ENCODE measurements at regions not wholly inside any gene's neighbourhood (a gene's known extent, or its start where the extent isn't known, plus 50 kb on each side); places are given as distances from the start of the nearest gene placed in this dataset.
"Not testable (repeated sequence)": the region's sequence is repeated elsewhere in the genome, so short reads cannot be mapped to it uniquely, and the experiment has no call there.

GRCh38 chr9:22954964-22955363 lies 508.3 kb downstream of the DMRTA1 start:
- DNase-seq (no peak), ATAC-seq (ENCODE audit: low read depth in 2 of 2) (no peak)
- H3K27ac ChIP-seq (ENCODE audit: insufficient read depth, low read length, poor library complexity, severe bottlenecking), result no peak overlapping the region
- no peaks in the 10 kb centered on the region for H3K27me3 Mint-ChIP-seq
- no peaks in the 10 kb centered on the region for H3K27me3 ChIP-seq (ENCODE audit: control insufficient read depth, insufficient read depth, low read length)
- no peak overlapping the region for H3K4me3 Mint-ChIP-seq
- H3K36me3 Mint-ChIP-seq, result no peaks in the 10 kb centered on the region
- no peaks in the 10 kb centered on the region for H3K4me1 Mint-ChIP-seq
- no peaks in the 10 kb centered on the region for H3K4me1 ChIP-seq (ENCODE audit: control insufficient read depth, insufficient read depth, low read length, poor library complexity, severe bottlenecking)
- no peaks in the 10 kb centered on the region for H3K36me3 ChIP-seq (ENCODE audit: control insufficient read depth, insufficient read depth, low read length)
- peaks cover 0 to 17% (median 6%) of the 10 kb centered on the region in 7 donors for H3K9me3 Mint-ChIP-seq
- no peak overlapping the region for H3K4me3 ChIP-seq (ENCODE audit: low read depth, low read length)
- H3K27ac Mint-ChIP-seq, result no peak overlapping the region
- no peaks in the 10 kb centered on the region for H3K9me3 ChIP-seq (ENCODE audit: control insufficient read depth in 2 of 2, low read length in 2 of 2)

GRCh38 chr9:22969350-22969979 lies 522.8 kb downstream of the DMRTA1 start:
- Mint-ChIP-seq H3K36me3 (no peaks in the 10 kb centered on the region), H3K4me1 (no peaks in the 10 kb centered on the region), H3K27me3 (no peaks in the 10 kb centered on the region), H3K27ac (no peak overlapping the region), H3K9me3 (peaks cover 0 to 5% (median 0%) of the 10 kb centered on the region in 7 donors), H3K4me3 (no peak overlapping the region)
- H3K27ac ChIP-seq (ENCODE audit: insufficient read depth, low read length, poor library complexity, severe bottlenecking), result no peak overlapping the region
- no peaks in the 10 kb centered on the region for H3K4me1 ChIP-seq (ENCODE audit: control insufficient read depth, insufficient read depth, low read length, poor library complexity, severe bottlenecking)
- H3K9me3 ChIP-seq (ENCODE audit: control insufficient read depth in 2 of 2, low read length in 2 of 2), result peaks cover 0 to 4% of the 10 kb centered on the region in 2 experiments
- H3K36me3 ChIP-seq (ENCODE audit: control insufficient read depth, insufficient read depth, low read length), result no peaks in the 10 kb centered on the region
- DNase-seq, result no peak
- no peak overlapping the region for H3K4me3 ChIP-seq (ENCODE audit: low read depth, low read length)
- ATAC-seq (ENCODE audit: low read depth in 2 of 2), result no peak
- no peaks in the 10 kb centered on the region for H3K27me3 ChIP-seq (ENCODE audit: control insufficient read depth, insufficient read depth, low read length)

- DNase-seq (no peak), ATAC-seq (ENCODE audit: low read depth in 2 of 2) (no peak)
- Mint-ChIP-seq H3K27ac (no peak overlapping the region), H3K36me3 (no peaks in the 10 kb centered on the region), H3K4me1 (no peaks in the 10 kb centered on the region), H3K27me3 (no peaks in the 10 kb centered on the region), H3K9me3 (peaks cover 0 to 6% (median under 1%) of the 10 kb centered on the region in 7 donors), H3K4me3 (no peak overlapping the region)
- H3K27me3 ChIP-seq (ENCODE audit: control insufficient read depth, insufficient read depth, low read length), result no peaks in the 10 kb centered on the region
- H3K4me1 ChIP-seq (ENCODE audit: control insufficient read depth, insufficient read depth, low read length, poor library complexity, severe bottlenecking), result no peaks in the 10 kb centered on the region
- H3K4me3 ChIP-seq (ENCODE audit: low read depth, low read length), result no peak overlapping the region
- H3K27ac ChIP-seq (ENCODE audit: insufficient read depth, low read length, poor library complexity, severe bottlenecking), result no peak overlapping the region
- H3K36me3 ChIP-seq (ENCODE audit: control insufficient read depth, insufficient read depth, low read length), result no peaks in the 10 kb centered on the region
- H3K9me3 ChIP-seq (ENCODE audit: control insufficient read depth in 2 of 2, low read length in 2 of 2), result no peaks in the 10 kb centered on the region
Measured at GRCh38 chr9:22970434-22970975, 523.9 kb downstream of the DMRTA1 start.

GRCh38 chr9:22975951-22976350 lies 529.3 kb downstream of the DMRTA1 start:
- ATAC-seq (ENCODE audit: low read depth in 2 of 2) (no peak), DNase-seq (no peak)
- Histone ChIP-seq H3K4me3 (ENCODE audit: low read depth, low read length) (no peak overlapping the region), H3K27ac (ENCODE audit: insufficient read depth, low read length, poor library complexity, severe bottlenecking) (no peak overlapping the region), H3K4me1 (ENCODE audit: control insufficient read depth, insufficient read depth, low read length, poor library complexity, severe bottlenecking) (no peaks in the 10 kb centered on the region), H3K36me3 (ENCODE audit: control insufficient read depth, insufficient read depth, low read length) (no peaks in the 10 kb centered on the region), H3K9me3 (ENCODE audit: control insufficient read depth in 2 of 2, low read length in 2 of 2) (no peaks in the 10 kb centered on the region), H3K27me3 (ENCODE audit: control insufficient read depth, insufficient read depth, low read length) (no peaks in the 10 kb centered on the region)
- Mint-ChIP-seq H3K27me3 (no peaks in the 10 kb centered on the region), H3K4me1 (no peaks in the 10 kb centered on the region), H3K36me3 (no peaks in the 10 kb centered on the region), H3K9me3 (peaks cover 0 to 6% (median 4%) of the 10 kb centered on the region in 7 donors), H3K4me3 (no peak overlapping the region), H3K27ac (no peak overlapping the region)

- no peaks in the 10 kb centered on the region for H3K27me3 ChIP-seq (ENCODE audit: control insufficient read depth, insufficient read depth, low read length)
- no peaks in the 10 kb centered on the region for H3K4me1 ChIP-seq (ENCODE audit: control insufficient read depth, insufficient read depth, low read length, poor library complexity, severe bottlenecking)
- Mint-ChIP-seq H3K36me3 (no peaks in the 10 kb centered on the region), H3K27ac (no peak overlapping the region), H3K4me1 (no peaks in the 10 kb centered on the region), H3K4me3 (no peak overlapping the region), H3K27me3 (no peaks in the 10 kb centered on the region), H3K9me3 (peaks cover 0 to 9% (median 4%) of the 10 kb centered on the region in 7 donors)
- H3K4me3 ChIP-seq (ENCODE audit: low read depth, low read length), result no peak overlapping the region
- no peaks in the 10 kb centered on the region for H3K9me3 ChIP-seq (ENCODE audit: control insufficient read depth in 2 of 2, low read length in 2 of 2)
- no peak overlapping the region for H3K27ac ChIP-seq (ENCODE audit: insufficient read depth, low read length, poor library complexity, severe bottlenecking)
- H3K36me3 ChIP-seq (ENCODE audit: control insufficient read depth, insufficient read depth, low read length), result no peaks in the 10 kb centered on the region
- DNase-seq (no peak), ATAC-seq (ENCODE audit: low read depth in 2 of 2) (no peak)
Measured at GRCh38 chr9:22976454-22976853, 529.8 kb downstream of the DMRTA1 start.

- H3K4me3 ChIP-seq (ENCODE audit: low read depth, low read length); H3K27me3 Mint-ChIP-seq; H3K36me3 Mint-ChIP-seq; H3K27ac ChIP-seq (ENCODE audit: insufficient read depth, low read length, poor library complexity, severe bottlenecking); H3K27me3 ChIP-seq (ENCODE audit: control insufficient read depth, insufficient read depth, low read length); H3K9me3 ChIP-seq (ENCODE audit: control insufficient read depth in 2 of 2, low read length in 2 of 2); H3K4me3 Mint-ChIP-seq; H3K27ac Mint-ChIP-seq; H3K36me3 ChIP-seq (ENCODE audit: control insufficient read depth, insufficient read depth, low read length); H3K4me1 ChIP-seq (ENCODE audit: control insufficient read depth, insufficient read depth, low read length, poor library complexity, severe bottlenecking); DNase-seq; ATAC-seq (ENCODE audit: low read depth in 2 of 2); H3K4me1 Mint-ChIP-seq: not testable (repeated sequence)
- H3K9me3 Mint-ChIP-seq, result peaks cover 0 to 11% (median 4%) of the 10 kb centered on the region in 7 donors
Measured at GRCh38 chr9:22980429-22980828, 533.8 kb downstream of the DMRTA1 start.

GRCh38 chr9:22986556-22986955 lies 539.9 kb downstream of the DMRTA1 start:
- no peaks in the 10 kb centered on the region for H3K27me3 ChIP-seq (ENCODE audit: control insufficient read depth, insufficient read depth, low read length)
- H3K27ac Mint-ChIP-seq, result no peak overlapping the region
- H3K9me3 Mint-ChIP-seq, result peaks cover 1 to 33% (median 4%) of the 10 kb centered on the region in 7 donors
- H3K4me1 Mint-ChIP-seq, result no peaks in the 10 kb centered on the region
- no peak for DNase-seq
- H3K4me3 Mint-ChIP-seq, result no peak overlapping the region
- H3K36me3 Mint-ChIP-seq, result no peaks in the 10 kb centered on the region
- H3K27me3 Mint-ChIP-seq, result no peaks in the 10 kb centered on the region
- no peak for ATAC-seq (ENCODE audit: low read depth in 2 of 2)
- H3K9me3 ChIP-seq (ENCODE audit: control insufficient read depth in 2 of 2, low read length in 2 of 2), result peaks cover 0 to 3% of the 10 kb centered on the region in 2 experiments
- H3K4me3 ChIP-seq (ENCODE audit: low read depth, low read length), result no peak overlapping the region
- H3K27ac ChIP-seq (ENCODE audit: insufficient read depth, low read length, poor library complexity, severe bottlenecking), result no peak overlapping the region
- H3K36me3 ChIP-seq (ENCODE audit: control insufficient read depth, insufficient read depth, low read length), result no peaks in the 10 kb centered on the region
- no peaks in the 10 kb centered on the region for H3K4me1 ChIP-seq (ENCODE audit: control insufficient read depth, insufficient read depth, low read length, poor library complexity, severe bottlenecking)

GRCh38 chr9:22990349-22990748 lies 543.7 kb downstream of the DMRTA1 start:
- H3K27me3 Mint-ChIP-seq, result no peaks in the 10 kb centered on the region
- no peak for DNase-seq
- H3K27ac Mint-ChIP-seq, result no peak overlapping the region
- Histone ChIP-seq H3K4me1 (ENCODE audit: control insufficient read depth, insufficient read depth, low read length, poor library complexity, severe bottlenecking) (no peaks in the 10 kb centered on the region), H3K4me3 (ENCODE audit: low read depth, low read length) (no peak overlapping the region), H3K27ac (ENCODE audit: insufficient read depth, low read length, poor library complexity, severe bottlenecking) (no peak overlapping the region), H3K9me3 (ENCODE audit: control insufficient read depth in 2 of 2, low read length in 2 of 2) (peaks cover 3 to 6% of the 10 kb centered on the region in 2 experiments), H3K27me3 (ENCODE audit: control insufficient read depth, insufficient read depth, low read length) (no peaks in the 10 kb centered on the region), H3K36me3 (ENCODE audit: control insufficient read depth, insufficient read depth, low read length) (no peaks in the 10 kb centered on the region)
- ATAC-seq (ENCODE audit: low read depth in 2 of 2), result no peak
- H3K36me3 Mint-ChIP-seq, result no peaks in the 10 kb centered on the region
- no peak overlapping the region for H3K4me3 Mint-ChIP-seq
- H3K9me3 Mint-ChIP-seq, result peaks cover 0 to 27% (median 5%) of the 10 kb centered on the region in 7 donors
- H3K4me1 Mint-ChIP-seq, result no peaks in the 10 kb centered on the region
